SKM-1 (cell line): ENCODE measurements at regions not wholly inside any gene's neighbourhood (a gene's known extent, or its start where the extent isn't known, plus 50 kb on each side); places are given as distances from the start of the nearest gene placed in this dataset.
A peak's percentile ranks its signal among the peaks of the same experiment; 100 is the strongest.

Experiments
- DNase-seq: peaks from one replicate; lab custom pipeline; 2025; ENCODE audit not compliant: unreplicated experiment; lab: John Stamatoyannopoulos, UW

- no peak for DNase-seq
These were observed 898.4 kb downstream of the PDCD6IP start for GRCh38 chr3:34696831-34697230.

- DNase-seq: no peak
These were observed 904.6 kb downstream of the PDCD6IP start for GRCh38 chr3:34703053-34703452.

- DNase-seq: no peak
These were observed 914.3 kb upstream of the ARPP21 start for GRCh38 chr3:34724916-34725499.

- DNase-seq: no peak
These were observed 913.6 kb upstream of the ARPP21 start for GRCh38 chr3:34725774-34726173.

- no peak for DNase-seq
These were observed 911.6 kb upstream of the ARPP21 start for GRCh38 chr3:34727700-34728099.

GRCh38 chr3:34742151-34742550, 897.2 kb upstream of the ARPP21 start:
- DNase-seq: no peak

- DNase-seq: no peak
These were observed 880.6 kb upstream of the ARPP21 start for GRCh38 chr3:34758630-34759261.

- no peak for DNase-seq
These were observed 861.9 kb upstream of the ARPP21 start for GRCh38 chr3:34777386-34777785.

- DNase-seq: no peak
These were observed 860.2 kb upstream of the ARPP21 start for GRCh38 chr3:34779092-34779491.

- no peak for DNase-seq
These were observed 859.0 kb upstream of the ARPP21 start for GRCh38 chr3:34780294-34780693.

- no peak for DNase-seq
These were observed 858.4 kb upstream of the ARPP21 start for GRCh38 chr3:34780973-34781372.

GRCh38 chr3:34782871-34783270, 856.5 kb upstream of the ARPP21 start:
- DNase-seq: no peak

GRCh38 chr3:34783876-34784275, 855.4 kb upstream of the ARPP21 start:
- DNase-seq: peak; percentile 79

GRCh38 chr3:34793057-34793456, 846.3 kb upstream of the ARPP21 start:
- no peak for DNase-seq

GRCh38 chr3:34807611-34808010, 831.7 kb upstream of the ARPP21 start:
- no peak for DNase-seq

- DNase-seq: no peak
These were observed 831.0 kb upstream of the ARPP21 start for GRCh38 chr3:34808287-34808686.

- DNase-seq: no peak
These were observed 810.5 kb upstream of the ARPP21 start for GRCh38 chr3:34828847-34829246.

- DNase-seq: no peak
These were observed 806.3 kb upstream of the ARPP21 start for GRCh38 chr3:34832865-34833508.

- no peak for DNase-seq
These were observed 801.2 kb upstream of the ARPP21 start for GRCh38 chr3:34837848-34838741.

GRCh38 chr3:34842706-34843480, 796.4 kb upstream of the ARPP21 start:
- no peak for DNase-seq

GRCh38 chr3:34844323-34844620, 795.1 kb upstream of the ARPP21 start:
- DNase-seq: no peak
